HG03135 (cell line): ENCODE measurements at regions not wholly inside any gene's neighbourhood (a gene's known extent, or its start where the extent isn't known, plus 50 kb on each side); places are given as distances from the start of the nearest gene placed in this dataset.

ENCODE experiments used
- ATAC-seq: cut with Tn5 transposase; IDR thresholded peaks from one replicate; pipeline ENCODE4 v1.9.1; 2021; ENCODE audit warnings: mild to moderate bottlenecking, moderate library complexity; ENCODE audit not compliant: unreplicated experiment

GRCh38 chr7:25391961-25392587 is 163.8 kb upstream of the NPVF start:
- no peak for ATAC-seq

GRCh38 chr7:25392588-25393338 is 164.5 kb upstream of the NPVF start:
- no peak for ATAC-seq

- no peak for ATAC-seq
These were observed 167.7 kb upstream of the NPVF start for GRCh38 chr7:25395976-25396375.

- no peak for ATAC-seq
These were observed 168.4 kb upstream of the NPVF start for GRCh38 chr7:25396668-25397067.

- ATAC-seq, result no peak
These were observed 170.1 kb upstream of the NPVF start for GRCh38 chr7:25398418-25398817.

- ATAC-seq, result no peak
These were observed 170.9 kb upstream of the NPVF start for GRCh38 chr7:25399000-25399750.

- ATAC-seq, result no peak
These were observed 174.2 kb upstream of the NPVF start for GRCh38 chr7:25402532-25402931.

- no peak for ATAC-seq
These were observed 177.4 kb upstream of the NPVF start for GRCh38 chr7:25405736-25406135.

GRCh38 chr7:25407053-25407452 is 178.8 kb upstream of the NPVF start:
- no peak for ATAC-seq

GRCh38 chr7:25408012-25408687 is 179.9 kb upstream of the NPVF start:
- no peak for ATAC-seq

GRCh38 chr7:25408876-25409275 is 180.6 kb upstream of the NPVF start:
- ATAC-seq, result no peak

GRCh38 chr7:25409897-25410636 is 181.8 kb upstream of the NPVF start:
- ATAC-seq, result no peak

GRCh38 chr7:25420771-25421170 is 192.5 kb upstream of the NPVF start:
- no peak for ATAC-seq

GRCh38 chr7:25424113-25424512 is 195.8 kb upstream of the NPVF start:
- no peak for ATAC-seq

- ATAC-seq, result no peak
These were observed 196.6 kb upstream of the NPVF start for GRCh38 chr7:25424855-25425254.

GRCh38 chr7:25427721-25428120 is 199.4 kb upstream of the NPVF start:
- no peak for ATAC-seq

GRCh38 chr7:25429731-25430130 is 201.4 kb upstream of the NPVF start:
- ATAC-seq, result no peak

- no peak for ATAC-seq
These were observed 202.1 kb upstream of the NPVF start for GRCh38 chr7:25430200-25430931.

- no peak for ATAC-seq
These were observed 203.7 kb upstream of the NPVF start for GRCh38 chr7:25431956-25432450.

GRCh38 chr7:25432807-25433206 is 204.5 kb upstream of the NPVF start:
- ATAC-seq, result no peak
